Gastroesophageal sphincter (tissue), 3 donors: ENCODE measurements at regions not wholly inside any gene's neighbourhood (a gene's known extent, or its start where the extent isn't known, plus 50 kb on each side); places are given as distances from the start of the nearest gene placed in this dataset.

Experiments
- CTCF ChIP-seq, 4 experiments: fragments of 200-600 bp in 2 of 4; fragments of 450-650 bp in 2 of 4; sonication (generic) in 1 of 4; IDR thresholded peaks; one replicate each; pipeline ENCODE4 v1.5.1; 2017 to 2019; ENCODE audit warnings: antibody characterized with exemption in 4 of 4, mild to moderate bottlenecking in 2 of 4, moderate library complexity in 2 of 4
- POLR2A ChIP-seq, 2 donors: fragments of 450-650 bp; IDR thresholded peaks; one replicate each; pipeline ENCODE4 v1.6.1; 2017; ENCODE audit warnings: antibody characterized with exemption in 2 of 2, mild to moderate bottlenecking in 2 of 2, moderate library complexity in 1 of 2
- POLR2AphosphoS5 ChIP-seq: sonication (generic); formaldehyde crosslinking; IDR thresholded peaks from one replicate; pipeline ENCODE4 v1.6.1; 2017; ENCODE audit warnings: antibody characterized with exemption

DNA sequence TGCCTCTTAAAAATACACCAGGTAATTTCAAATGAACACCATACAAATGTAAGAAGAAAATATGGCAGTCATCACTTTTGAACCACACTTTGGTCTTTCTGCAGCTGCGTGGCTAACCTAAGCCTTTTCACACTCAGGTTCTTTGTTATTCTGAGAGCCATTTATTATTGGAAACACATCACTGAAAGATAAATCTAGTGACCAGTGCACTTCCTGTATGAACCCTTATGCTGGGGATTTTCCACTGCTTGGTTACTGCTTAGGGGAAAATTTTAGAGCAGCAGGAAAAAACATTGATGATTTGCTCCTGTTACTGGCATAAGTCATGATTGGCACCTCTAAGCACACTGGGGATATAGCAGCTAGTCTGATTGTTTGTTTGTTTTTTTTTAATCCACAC, 58.6 kb upstream of the RANBP3L start:
- TF ChIP-seq CTCF (IDR thresholded peaks at IDR 0.05) (no peak), POLR2AphosphoS5 (no peak), POLR2A (IDR thresholded peaks at IDR 0.05) (no peak)
